HEK293 (cell line): ENCODE measurements at regions not wholly inside any gene's neighbourhood (a gene's known extent, or its start where the extent isn't known, plus 50 kb on each side); places are given as distances from the start of the nearest gene placed in this dataset.

Experiments used
- HOXA7 ChIP-seq: sonication (generic); formaldehyde crosslinking; IDR thresholded peaks from 2 replicates; pipeline ENCODE4 v1.8.1; 2022; ENCODE audit warnings: missing genetic modification reagents, borderline replicate concordance
- IKZF3 ChIP-seq: fragments of 450-650 bp; IDR thresholded peaks from 2 replicates; pipeline ENCODE4 v1.5.0; 2018; ENCODE audit warnings: missing biosample characterization, mild to moderate bottlenecking, missing genetic modification characterization, moderate library complexity
- ZNF146 ChIP-seq: fragments of 450-650 bp; formaldehyde crosslinking; IDR thresholded peaks from 2 replicates; pipeline ENCODE4 v1.5.1; 2016; ENCODE audit warnings: missing biosample characterization, missing genetic modification characterization
- ZNF157 ChIP-seq: fragments of 450-650 bp; formaldehyde crosslinking; IDR thresholded peaks from 2 replicates; pipeline ENCODE4 v1.5.1; 2016; ENCODE audit warnings: missing biosample characterization, missing genetic modification characterization
- ZSCAN16 ChIP-seq: fragments of 450-650 bp; formaldehyde crosslinking; IDR thresholded peaks from 2 replicates; pipeline ENCODE4 v1.5.1; 2016; ENCODE audit warnings: missing biosample characterization, missing genetic modification characterization
- TF ChIP-seq, protein P1 (sequence below): fragments of 450-650 bp; formaldehyde crosslinking; IDR thresholded peaks from 2 replicates; pipeline ENCODE4 v1.5.1; 2016; ENCODE audit warnings: missing biosample characterization, missing genetic modification characterization
- TF ChIP-seq, protein P2 (sequence below): fragments of 450-650 bp; formaldehyde crosslinking; IDR thresholded peaks from 2 replicates; pipeline ENCODE4 v1.5.1; 2017; ENCODE audit warnings: missing biosample characterization, missing genetic modification characterization
- TF ChIP-seq, protein P3 (sequence below): fragments of 450-650 bp; formaldehyde crosslinking; IDR thresholded peaks from 2 replicates; pipeline ENCODE4 v1.5.1; 2016; ENCODE audit warnings: missing biosample characterization, missing genetic modification characterization
- TF ChIP-seq, protein P4 (sequence below): fragments of 450-650 bp; formaldehyde crosslinking; IDR thresholded peaks from 2 replicates; pipeline ENCODE4 v1.5.1; 2016; ENCODE audit warnings: missing biosample characterization, missing genetic modification characterization
- TF ChIP-seq, protein P5 (sequence below): fragments of 450-650 bp; IDR thresholded peaks from 2 replicates; pipeline ENCODE4 v1.5.1; 2018; ENCODE audit warnings: missing biosample characterization, missing genetic modification characterization

DNA sequence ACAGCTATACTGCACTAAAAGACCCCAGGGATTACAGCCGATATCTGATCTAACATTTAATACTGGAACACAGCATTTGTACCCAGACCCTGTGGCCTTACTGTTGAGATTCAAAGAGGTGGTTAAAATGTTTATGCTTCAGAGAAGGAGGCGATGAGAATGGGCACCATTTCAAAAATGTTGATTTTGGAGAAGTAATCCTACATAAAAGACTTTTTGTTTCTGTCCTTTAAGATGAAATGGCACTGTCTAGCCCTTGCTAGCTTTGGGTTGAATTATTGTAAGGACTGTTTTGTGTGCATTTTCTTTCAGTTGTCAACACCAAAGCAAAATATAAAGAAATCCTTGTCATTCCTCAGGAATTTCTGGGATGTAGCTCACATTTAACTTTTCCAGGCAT is 288.5 kb upstream of the ANKH start:
- TF ChIP-seq, protein P1, sequence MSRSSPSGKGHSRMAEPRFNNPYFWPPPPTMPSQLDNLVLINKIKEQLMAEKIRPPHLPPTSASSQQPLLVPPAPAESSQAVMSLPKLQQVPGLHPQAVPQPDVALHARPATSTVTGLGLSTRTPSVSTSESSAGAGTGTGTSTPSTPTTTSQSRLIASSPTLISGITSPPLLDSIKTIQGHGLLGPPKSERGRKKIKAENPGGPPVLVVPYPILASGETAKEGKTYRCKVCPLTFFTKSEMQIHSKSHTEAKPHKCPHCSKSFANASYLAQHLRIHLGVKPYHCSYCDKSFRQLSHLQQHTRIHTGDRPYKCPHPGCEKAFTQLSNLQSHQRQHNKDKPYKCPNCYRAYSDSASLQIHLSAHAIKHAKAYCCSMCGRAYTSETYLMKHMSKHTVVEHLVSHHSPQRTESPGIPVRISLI (tag by site-specific recombination) = no peak
- TF ChIP-seq, protein P2, sequence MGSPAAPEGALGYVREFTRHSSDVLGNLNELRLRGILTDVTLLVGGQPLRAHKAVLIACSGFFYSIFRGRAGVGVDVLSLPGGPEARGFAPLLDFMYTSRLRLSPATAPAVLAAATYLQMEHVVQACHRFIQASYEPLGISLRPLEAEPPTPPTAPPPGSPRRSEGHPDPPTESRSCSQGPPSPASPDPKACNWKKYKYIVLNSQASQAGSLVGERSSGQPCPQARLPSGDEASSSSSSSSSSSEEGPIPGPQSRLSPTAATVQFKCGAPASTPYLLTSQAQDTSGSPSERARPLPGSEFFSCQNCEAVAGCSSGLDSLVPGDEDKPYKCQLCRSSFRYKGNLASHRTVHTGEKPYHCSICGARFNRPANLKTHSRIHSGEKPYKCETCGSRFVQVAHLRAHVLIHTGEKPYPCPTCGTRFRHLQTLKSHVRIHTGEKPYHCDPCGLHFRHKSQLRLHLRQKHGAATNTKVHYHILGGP (tag by site-specific recombination) = no peak
- TF ChIP-seq ZSCAN16 (tag by site-specific recombination) = no peak
- TF ChIP-seq ZNF146 (tag by site-specific recombination) = no peak
- TF ChIP-seq, protein P3, sequence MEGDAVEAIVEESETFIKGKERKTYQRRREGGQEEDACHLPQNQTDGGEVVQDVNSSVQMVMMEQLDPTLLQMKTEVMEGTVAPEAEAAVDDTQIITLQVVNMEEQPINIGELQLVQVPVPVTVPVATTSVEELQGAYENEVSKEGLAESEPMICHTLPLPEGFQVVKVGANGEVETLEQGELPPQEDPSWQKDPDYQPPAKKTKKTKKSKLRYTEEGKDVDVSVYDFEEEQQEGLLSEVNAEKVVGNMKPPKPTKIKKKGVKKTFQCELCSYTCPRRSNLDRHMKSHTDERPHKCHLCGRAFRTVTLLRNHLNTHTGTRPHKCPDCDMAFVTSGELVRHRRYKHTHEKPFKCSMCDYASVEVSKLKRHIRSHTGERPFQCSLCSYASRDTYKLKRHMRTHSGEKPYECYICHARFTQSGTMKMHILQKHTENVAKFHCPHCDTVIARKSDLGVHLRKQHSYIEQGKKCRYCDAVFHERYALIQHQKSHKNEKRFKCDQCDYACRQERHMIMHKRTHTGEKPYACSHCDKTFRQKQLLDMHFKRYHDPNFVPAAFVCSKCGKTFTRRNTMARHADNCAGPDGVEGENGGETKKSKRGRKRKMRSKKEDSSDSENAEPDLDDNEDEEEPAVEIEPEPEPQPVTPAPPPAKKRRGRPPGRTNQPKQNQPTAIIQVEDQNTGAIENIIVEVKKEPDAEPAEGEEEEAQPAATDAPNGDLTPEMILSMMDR (tag by site-specific recombination) = no peak
- TF ChIP-seq ZNF157 (tag by site-specific recombination) = no peak
- TF ChIP-seq IKZF3 (tag by site-specific recombination) = no peak
- TF ChIP-seq, protein P4, sequence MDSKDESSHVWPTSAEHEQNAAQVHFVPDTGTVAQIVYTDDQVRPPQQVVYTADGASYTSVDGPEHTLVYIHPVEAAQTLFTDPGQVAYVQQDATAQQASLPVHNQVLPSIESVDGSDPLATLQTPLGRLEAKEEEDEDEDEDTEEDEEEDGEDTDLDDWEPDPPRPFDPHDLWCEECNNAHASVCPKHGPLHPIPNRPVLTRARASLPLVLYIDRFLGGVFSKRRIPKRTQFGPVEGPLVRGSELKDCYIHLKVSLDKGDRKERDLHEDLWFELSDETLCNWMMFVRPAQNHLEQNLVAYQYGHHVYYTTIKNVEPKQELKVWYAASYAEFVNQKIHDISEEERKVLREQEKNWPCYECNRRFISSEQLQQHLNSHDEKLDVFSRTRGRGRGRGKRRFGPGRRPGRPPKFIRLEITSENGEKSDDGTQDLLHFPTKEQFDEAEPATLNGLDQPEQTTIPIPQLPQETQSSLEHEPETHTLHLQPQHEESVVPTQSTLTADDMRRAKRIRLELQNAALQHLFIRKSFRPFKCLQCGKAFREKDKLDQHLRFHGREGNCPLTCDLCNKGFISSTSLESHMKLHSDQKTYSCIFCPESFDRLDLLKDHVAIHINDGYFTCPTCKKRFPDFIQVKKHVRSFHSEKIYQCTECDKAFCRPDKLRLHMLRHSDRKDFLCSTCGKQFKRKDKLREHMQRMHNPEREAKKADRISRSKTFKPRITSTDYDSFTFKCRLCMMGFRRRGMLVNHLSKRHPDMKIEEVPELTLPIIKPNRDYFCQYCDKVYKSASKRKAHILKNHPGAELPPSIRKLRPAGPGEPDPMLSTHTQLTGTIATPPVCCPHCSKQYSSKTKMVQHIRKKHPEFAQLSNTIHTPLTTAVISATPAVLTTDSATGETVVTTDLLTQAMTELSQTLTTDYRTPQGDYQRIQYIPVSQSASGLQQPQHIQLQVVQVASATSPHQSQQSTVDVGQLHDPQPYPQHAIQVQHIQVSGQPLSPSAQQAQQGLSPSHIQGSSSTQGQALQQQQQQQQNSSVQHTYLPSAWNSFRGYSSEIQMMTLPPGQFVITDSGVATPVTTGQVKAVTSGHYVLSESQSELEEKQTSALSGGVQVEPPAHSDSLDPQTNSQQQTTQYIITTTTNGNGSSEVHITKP (tag by site-specific recombination) = no peak
- no peak for TF ChIP-seq HOXA7 (CRISPR knock-in tag)
- TF ChIP-seq, protein P5, sequence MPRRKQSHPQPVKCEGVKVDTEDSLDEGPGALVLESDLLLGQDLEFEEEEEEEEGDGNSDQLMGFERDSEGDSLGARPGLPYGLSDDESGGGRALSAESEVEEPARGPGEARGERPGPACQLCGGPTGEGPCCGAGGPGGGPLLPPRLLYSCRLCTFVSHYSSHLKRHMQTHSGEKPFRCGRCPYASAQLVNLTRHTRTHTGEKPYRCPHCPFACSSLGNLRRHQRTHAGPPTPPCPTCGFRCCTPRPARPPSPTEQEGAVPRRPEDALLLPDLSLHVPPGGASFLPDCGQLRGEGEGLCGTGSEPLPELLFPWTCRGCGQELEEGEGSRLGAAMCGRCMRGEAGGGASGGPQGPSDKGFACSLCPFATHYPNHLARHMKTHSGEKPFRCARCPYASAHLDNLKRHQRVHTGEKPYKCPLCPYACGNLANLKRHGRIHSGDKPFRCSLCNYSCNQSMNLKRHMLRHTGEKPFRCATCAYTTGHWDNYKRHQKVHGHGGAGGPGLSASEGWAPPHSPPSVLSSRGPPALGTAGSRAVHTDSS = no peak
